Anterior cingulate cortex (tissue), 58 donors: ENCODE measurements at regions not wholly inside any gene's neighbourhood (a gene's known extent, or its start where the extent isn't known, plus 50 kb on each side); places are given as distances from the start of the nearest gene placed in this dataset.

Experiments used
- DNase-seq, 58 donors: peaks; one replicate each; lab custom pipeline; 2025; lab: John Stamatoyannopoulos, UW

DNA sequence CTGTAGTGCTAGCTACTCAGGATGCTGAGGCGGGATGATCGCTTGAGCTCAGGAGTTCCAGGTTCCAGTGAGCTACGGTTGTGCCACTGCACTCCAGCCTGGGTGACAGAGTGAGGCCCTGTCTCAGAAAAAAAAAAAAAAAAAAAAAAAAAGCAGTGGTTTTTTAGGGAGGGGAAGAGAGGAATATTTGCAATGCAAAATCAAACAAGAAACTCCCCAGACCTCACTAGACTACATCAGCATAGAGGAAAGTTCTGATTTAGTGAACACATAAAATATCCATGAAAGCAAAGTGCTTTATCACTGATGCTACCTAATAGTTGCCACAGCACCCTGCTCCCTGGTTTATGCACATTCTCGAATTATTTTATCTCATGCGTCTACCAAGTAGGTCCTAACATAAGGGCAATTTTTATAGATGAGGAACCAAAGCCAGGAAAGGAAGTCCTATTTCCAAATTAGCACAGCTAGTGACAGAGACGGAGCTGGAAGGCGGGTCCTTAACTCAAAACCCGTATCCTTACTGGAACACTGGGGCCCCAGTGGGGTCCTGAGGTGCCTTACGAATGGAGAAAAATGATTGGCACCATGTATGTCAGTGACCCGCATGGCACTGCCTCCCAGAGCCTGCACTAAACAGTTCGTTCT is 50.7 kb upstream of the GPR157 start:
- no peak for DNase-seq

DNA sequence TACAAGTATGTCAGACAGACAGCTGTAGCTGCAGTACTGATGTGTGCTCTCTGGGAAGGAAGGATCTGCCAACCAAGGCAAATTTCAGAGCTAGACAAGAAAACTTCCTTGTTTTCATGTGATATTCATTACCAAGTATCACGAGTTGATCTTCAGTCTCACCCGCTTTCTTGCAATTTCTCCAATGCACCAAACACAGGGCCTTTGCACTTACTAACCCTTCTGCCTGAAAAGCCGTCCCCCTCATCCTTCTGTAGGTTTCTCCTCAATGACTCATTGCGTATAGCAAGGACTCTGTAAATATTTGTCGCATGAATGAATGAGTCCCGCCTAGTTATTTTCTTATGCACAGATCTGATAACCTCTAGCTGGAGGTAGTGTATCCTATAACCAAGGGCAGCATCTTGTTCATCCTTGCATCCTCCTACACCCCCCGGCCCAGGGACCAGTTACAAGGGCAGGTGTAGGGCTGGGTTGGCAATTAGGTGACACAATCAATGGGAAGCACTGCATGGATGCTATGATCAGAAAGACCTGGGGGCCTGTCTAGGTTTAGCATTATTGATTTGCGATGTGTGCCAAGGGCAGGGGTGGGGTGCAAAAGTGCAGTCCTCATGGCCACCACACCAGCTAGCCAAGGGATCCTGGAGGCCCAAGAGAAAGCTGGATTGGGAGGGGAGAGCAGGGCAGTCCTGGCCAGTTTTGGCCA is 51.4 kb upstream of the GPR157 start:
- no peak for DNase-seq

DNA sequence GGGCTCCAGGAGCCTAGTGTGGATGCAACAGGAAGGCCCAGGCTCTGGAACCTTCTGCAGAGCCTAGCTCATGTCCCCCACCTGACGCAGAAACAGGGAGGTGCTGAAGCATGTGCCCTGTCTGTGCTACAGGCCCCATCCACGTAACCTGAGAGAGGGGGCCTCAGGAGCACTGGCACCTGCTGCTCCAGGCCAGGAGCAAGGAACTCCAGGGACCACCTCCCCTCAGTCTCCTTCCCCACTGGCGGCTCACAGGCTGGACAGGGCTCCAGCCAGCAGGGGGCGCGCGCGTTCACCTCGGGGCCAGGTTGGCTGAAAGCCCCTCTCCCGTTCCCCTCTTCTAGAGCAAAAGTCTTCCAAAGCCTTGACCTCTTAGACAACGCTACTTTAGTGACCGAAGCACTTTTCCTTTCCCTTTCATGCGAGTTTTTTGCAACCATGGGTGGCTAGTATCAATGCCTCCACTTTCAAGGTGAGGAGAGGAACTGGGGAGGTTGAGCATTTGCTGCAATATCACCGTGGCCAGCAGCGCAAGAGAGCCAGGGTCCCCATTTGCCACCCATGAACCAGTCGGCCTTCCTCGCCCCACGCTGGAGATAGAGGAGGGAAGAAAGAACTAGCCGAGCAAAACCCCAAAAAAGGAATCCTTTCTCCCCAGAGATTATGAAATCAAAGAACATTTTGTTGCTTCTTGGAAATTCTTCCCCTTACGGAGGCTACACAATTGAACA is 52.4 kb upstream of the GPR157 start:
- DNase-seq: peak in 31 of 58 donors; percentile 6 to 69 (median 23)

DNA sequence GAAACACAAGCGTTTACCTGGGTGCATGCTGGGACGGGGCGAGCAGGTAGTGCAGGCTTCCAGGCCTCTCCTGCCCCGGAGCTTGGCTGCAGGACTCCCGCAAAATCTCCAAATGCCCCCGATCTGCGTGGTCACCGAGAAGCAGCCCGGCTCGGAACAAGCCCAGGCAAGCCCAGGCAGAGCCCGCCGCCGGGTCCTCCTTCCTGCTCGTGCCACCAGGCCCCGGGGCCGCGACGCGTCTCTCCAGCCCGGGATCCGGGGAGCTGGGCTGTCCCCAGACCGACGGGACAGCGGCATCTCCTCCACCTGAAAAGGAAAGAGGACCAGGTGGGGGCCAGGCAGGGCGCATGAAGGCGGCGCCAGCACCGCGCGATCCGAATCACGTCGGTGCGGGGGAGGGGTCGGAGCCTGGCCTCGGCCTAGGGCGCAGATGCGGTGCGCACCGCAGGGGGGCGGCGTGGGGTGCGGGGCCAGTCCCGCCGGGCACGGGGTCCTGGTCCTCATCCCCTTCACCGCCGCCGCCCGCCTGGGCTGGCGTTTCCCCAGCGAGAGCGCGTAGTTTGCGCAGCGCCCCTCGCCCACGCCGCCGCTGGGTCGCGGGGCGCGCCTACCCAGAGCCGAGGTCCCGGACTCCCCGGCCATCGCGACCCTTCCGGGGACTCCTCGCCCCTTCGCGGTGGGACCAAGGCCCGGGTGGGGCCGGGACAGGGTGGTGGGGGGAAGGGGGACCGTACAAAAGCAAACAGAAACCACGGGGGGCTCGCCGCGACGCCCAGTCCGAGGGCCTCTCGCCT is 52.4 kb upstream of the H6PD start:
- DNase-seq: peak in 2 of 58 donors; percentile 13 to 15

DNA sequence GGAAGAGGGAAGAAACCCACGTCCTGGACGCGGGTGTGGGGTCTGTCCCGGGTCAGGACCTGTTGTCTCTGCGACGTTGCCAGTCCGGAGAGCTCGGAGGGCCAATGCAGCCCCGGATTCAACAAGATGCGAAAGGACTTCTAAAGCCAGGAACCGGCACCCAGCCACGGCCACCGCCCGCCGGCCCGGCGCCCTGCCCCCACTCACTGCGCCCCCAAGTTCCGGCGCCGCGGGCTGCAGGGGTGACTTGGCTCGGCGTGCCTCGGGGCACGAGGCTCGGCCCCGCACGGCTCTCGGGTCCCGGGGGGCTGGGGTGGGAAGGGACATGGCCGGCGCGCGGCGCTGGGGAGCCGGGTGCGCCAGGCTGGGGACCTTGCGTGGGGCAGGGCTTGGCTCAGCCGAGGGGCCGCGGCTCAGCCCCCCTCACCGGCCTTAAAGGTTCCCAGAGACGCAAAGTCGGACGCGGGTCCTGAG is 51.8 kb upstream of the H6PD start:
- no peak for DNase-seq

DNA sequence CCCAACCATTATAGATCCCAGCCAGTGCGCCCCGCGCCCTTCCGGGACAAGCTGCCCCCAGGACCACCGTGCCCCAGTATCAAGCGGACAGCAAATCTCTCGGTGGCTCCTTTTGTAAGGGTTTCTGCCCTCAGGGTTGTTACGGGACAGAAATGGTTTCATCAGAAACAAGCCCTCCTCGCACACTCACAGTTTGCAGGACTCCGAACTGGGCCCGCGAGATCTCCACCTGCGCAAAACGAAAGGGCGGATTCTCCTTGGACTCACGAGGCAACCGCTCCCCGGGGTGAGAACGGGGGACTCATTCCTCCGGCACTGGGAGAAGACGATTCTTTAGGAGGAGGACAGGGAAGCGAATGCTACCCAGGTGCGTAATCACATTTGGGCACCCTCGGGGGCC is 51.1 kb upstream of the H6PD start:
- no peak for DNase-seq

DNA sequence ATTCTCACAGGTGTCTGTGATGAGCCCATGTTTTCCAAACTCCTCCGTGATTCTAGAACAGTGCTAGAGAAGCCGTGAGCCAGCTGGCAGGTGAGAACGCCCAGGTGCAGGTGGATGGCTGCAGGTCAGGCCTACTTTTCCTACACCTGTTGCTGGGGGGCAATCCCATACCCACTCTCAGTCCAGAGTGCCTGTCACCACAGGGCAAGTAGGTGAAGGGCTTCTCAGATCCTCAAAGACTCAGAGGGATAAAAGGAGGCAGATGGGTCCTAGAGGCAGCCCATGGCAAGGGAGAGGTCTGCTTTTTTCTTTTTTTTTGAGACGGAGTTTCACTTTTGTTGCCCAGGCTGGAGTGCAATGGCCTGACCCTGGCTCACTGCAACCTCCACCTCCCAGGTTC is 50.7 kb upstream of the H6PD start:
- DNase-seq: no peak

DNA sequence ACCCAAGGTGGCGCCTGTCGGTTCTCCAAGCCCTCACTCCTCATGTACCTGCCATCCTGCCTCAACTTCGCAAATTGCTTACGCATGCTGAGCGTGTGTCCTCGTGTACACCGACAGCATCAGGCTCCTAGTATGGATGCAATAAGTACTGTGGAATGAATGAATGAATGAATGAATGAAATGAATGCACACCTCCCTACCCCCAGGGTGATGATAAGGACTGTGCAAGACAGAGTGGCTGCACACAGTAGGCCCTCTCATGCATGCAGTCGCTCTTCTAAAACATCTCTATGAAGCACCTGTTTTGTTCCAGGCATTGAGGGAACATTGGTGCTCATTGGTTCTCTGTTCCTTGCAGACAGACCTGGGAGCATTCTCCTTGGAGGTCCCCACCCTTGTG is 49.8 kb upstream of the H6PD start:
- DNase-seq: no peak
